GM13977 (cell line): ENCODE measurements at regions not wholly inside any gene's neighbourhood (a gene's known extent, or its start where the extent isn't known, plus 50 kb on each side); places are given as distances from the start of the nearest gene placed in this dataset.
A peak's percentile ranks its signal among the peaks of the same experiment; 100 is the strongest.

ENCODE experiments used
- DNase-seq: peaks from one replicate; pipeline ENCODE4 v3.0.0; 2012; ENCODE audit warnings: low spot score
- in situ Hi-C: fragments of 300-500 bp; cut with MboI; formaldehyde crosslinking; loops from one replicate; pipeline ENCODE4 v1.12.0; 2022; ENCODE audit warnings: low sequenced_read_pairs, low pct_unique_long_range_greater_than_20kb, mixed read lengths, inconsistent platforms; ENCODE audit not compliant: unreplicated experiment
- TF ChIP-seq, protein P1 (sequence below): IDR thresholded peaks from 2 replicates; pipeline ENCODE4 v1.5.1; 2012; ENCODE audit warnings: mild to moderate bottlenecking, control low read depth; ENCODE audit not compliant: insufficient read depth; ENCODE audit errors: extremely low read depth, missing control alignments

DNA sequence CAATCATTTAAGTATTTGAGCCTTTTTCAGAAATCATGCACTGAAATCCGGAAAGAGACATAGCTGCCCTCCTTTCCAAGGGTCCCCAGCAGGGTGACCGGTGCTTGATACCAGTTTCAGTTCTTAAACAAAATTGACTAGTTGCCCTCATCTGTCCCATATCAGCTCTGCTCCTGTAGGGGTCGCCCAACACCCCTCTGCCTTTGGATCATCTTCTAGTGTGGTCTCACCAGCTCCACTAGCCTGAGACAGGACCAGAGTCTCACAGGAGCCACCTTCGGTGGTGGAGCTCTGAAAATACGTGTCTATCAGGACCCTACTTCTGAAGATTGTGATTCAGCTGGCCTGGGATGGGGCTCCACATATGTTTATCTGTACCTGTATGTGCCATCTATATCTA is 428.2 kb downstream of the ENC1 start:
- TF ChIP-seq, protein P1, sequence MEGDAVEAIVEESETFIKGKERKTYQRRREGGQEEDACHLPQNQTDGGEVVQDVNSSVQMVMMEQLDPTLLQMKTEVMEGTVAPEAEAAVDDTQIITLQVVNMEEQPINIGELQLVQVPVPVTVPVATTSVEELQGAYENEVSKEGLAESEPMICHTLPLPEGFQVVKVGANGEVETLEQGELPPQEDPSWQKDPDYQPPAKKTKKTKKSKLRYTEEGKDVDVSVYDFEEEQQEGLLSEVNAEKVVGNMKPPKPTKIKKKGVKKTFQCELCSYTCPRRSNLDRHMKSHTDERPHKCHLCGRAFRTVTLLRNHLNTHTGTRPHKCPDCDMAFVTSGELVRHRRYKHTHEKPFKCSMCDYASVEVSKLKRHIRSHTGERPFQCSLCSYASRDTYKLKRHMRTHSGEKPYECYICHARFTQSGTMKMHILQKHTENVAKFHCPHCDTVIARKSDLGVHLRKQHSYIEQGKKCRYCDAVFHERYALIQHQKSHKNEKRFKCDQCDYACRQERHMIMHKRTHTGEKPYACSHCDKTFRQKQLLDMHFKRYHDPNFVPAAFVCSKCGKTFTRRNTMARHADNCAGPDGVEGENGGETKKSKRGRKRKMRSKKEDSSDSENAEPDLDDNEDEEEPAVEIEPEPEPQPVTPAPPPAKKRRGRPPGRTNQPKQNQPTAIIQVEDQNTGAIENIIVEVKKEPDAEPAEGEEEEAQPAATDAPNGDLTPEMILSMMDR, result peak; percentile 34
- no peak for DNase-seq
- in situ Hi-C loops, result no loop called here

DNA sequence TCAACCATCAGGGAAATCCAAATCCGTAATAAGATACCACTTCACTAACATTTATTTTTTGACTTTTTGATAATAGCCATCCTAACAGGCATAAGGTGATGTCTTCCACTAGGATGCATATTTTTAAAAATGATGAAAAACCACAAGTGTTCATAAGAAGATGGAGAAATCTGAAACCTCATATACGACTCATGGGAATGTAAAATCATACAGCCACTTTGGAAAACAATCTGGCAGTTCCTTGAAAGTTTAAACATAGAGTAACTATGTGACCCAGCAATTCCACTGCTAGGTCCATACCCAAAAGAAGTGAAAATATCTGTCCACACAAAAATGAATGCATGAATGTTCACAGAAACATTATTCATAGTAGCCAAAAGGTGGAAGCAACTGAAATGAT is 431.0 kb downstream of the ENC1 start:
- DNase-seq, result no peak
- TF ChIP-seq, protein P1, result no peak
- in situ Hi-C loops, result no loop called here

DNA sequence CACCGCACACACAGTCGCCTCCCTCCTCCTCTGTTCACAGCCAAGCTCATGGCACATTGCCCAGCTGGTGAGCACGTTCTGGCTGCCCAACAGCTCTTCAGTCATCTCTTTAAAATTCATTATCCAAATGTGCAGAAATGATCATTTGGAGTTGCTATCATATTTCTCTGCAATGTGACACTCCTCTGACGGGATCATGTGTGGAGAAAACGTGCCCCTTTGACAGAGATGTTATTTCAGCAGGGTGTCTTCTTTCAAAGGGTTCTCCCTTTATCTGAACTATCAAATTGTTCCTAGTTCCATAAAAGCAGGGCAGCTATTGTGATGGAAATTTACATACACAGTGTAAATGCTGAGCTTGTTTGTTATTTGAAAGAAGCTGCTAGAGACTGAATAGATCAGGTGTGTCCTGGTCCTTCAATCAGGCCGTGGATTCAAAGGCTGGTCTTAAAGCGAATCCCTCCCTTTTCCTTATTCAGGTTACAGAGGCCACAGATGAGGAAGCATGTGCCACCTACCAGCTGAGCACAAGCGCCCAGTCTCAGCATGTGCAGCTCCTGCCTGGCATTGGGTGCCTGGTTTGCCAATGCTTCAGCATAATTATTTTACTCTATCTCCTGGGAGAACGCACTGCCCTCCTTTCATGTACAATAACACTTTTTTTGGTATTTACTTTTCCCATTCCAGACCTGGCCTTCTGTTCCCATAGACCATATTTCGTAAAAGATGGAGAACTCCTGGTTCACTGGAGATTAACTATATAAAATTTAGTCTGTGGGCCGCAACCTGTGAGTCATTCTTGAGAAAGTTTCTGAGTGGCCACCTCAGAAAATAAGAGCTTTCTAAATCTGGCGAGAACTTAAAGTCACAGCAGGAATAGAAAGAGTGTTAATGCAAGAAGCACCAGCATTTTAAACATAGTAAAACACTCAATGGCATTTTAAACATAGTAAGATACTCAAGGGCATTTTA is 433.7 kb downstream of the ENC1 start:
- in situ Hi-C loops, result no loop called here
- no peak for DNase-seq
- TF ChIP-seq, protein P1, result no peak

DNA sequence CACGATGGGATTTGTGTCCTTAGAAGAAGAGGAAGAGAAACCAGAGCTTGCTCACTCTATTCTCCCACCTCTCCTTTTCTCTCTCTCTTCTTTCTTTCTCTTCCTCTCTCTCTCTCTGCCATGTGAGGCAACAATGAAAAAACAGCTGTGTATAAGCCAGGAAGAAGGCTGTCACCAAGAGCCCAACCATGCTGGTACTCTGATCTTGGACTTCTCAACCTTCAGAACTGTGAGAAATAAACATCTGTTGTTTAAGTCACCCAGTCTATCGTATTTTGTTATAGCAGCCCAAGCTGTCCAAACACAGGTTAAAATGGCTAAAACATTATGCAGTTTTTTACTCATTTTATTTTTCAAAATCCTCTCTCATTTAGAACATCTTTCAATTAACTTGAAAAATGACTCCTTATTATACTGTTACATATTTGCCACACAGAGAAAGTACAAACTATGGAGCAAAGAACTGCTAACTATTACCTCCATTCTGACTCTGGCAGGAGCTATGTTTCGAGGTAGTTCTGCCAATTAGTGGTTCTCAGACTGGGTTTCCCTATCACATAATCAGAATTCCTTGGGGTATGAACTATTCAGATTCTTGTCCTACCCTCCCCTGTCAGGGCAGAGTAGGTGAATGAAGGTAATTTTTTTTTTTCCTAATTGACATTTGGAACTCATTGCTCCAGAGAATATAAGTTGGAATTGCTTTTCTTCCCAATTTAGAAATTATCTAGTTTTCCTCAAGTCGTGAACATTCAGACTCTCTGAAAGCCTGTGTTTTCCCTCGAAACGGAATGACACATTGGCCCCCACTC is 434.6 kb downstream of the ENC1 start:
- in situ Hi-C loops, result no loop called here
- no peak for DNase-seq
- TF ChIP-seq, protein P1, result no peak

DNA sequence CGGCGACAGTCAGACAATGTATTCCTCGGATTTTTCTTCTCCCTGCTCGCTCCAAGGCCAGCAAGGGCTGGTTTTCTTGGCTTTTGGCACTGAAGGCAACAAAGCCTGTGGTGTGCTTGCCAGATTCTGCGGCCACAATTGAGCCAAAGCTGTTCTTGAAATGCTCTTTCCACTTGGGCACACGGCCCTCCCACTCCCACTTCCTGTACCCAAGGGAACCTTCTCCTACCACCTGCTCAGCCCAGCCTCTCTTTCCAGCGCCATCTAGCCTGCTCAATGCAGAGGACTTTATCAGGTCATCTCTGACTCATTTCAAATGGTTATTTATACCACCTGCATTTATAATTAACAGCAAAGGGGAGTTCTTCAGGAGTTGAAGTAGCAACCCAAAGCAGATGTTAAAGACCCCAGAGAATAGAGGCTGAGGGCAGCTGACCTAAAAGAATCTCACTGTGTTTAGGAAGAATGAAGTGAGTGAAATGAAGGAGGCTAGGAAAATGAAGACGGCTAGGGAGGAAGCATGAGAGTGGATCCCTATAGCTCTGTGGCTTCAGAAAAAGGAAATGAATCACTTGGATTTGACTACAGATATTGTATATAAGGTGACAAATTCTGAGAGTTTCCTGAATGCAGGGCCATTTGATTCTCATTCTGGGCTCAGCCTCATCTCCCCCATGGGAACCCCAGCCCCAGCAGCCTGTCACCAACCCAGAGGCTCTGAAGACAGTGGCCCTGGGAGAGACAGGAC is 439.0 kb downstream of the ENC1 start:
- TF ChIP-seq, protein P1, result no peak
- in situ Hi-C loops, result no loop called here
- peak; percentile 20 for DNase-seq

DNA sequence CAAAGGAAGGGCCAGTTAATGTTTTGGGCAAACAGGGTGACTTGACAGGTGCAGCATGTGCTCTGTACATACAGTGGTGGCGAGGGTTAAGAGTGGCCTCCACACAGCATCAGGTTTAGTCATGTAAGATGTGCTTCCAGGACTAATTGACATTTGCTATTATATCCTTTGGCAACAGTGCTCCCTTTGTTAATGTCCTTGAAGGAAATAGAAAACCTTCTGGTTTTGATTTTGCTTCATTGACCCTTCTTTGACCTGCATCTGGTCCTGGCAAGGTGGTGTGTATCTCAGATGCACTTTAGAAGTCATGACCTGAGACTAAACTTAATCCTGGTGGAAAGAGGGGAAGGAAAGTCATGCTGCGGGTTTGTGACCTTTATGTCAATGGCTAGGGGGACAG is 440.0 kb downstream of the ENC1 start:
- TF ChIP-seq, protein P1, result no peak
- no peak for DNase-seq
- in situ Hi-C loops, result no loop called here
